ENCODE measurements at regions not wholly inside any gene's neighbourhood (a gene's known extent, or its start where the extent isn't known, plus 50 kb on each side); places are given as distances from the start of the nearest gene placed in this dataset.

DNA sequence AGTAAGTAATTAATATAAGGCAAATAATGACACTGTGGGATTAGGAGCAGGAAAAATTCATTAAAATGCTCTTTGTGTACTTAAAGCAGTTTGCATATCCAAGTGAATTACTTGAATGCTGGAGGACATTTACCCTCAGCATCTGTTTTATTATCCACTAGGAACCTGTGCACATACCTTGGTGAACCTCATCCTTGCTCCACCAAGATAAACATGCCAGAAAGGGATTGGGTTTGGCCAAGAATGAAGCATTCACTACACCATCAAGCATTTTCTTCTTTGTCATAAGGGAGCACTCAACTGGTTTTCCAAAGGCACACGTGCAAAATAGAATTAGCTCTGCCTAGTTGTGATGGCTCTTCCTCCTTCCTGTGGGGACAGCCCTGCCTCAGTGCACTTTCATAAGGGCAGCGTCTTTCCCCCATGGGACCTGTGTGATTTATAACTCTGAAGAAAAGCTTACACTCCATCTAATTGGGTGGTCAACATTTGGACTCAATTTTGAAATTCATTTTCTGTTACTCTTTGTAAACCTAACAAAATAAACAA, 291.7 kb downstream of the USP46 start:
- no peaks in the 10 kb centered on the region for H3K4me1 ChIP-seq
- TF ChIP-seq, protein P1, sequence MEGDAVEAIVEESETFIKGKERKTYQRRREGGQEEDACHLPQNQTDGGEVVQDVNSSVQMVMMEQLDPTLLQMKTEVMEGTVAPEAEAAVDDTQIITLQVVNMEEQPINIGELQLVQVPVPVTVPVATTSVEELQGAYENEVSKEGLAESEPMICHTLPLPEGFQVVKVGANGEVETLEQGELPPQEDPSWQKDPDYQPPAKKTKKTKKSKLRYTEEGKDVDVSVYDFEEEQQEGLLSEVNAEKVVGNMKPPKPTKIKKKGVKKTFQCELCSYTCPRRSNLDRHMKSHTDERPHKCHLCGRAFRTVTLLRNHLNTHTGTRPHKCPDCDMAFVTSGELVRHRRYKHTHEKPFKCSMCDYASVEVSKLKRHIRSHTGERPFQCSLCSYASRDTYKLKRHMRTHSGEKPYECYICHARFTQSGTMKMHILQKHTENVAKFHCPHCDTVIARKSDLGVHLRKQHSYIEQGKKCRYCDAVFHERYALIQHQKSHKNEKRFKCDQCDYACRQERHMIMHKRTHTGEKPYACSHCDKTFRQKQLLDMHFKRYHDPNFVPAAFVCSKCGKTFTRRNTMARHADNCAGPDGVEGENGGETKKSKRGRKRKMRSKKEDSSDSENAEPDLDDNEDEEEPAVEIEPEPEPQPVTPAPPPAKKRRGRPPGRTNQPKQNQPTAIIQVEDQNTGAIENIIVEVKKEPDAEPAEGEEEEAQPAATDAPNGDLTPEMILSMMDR (IDR thresholded peaks at IDR 0.05) = no peak
- no peak for TF ChIP-seq POLR2A (IDR thresholded peaks at IDR 0.05)
- DNase-seq = no peak
- H3K4me3 ChIP-seq = no peak overlapping the region
- no peaks in the 10 kb centered on the region for H3K27me3 ChIP-seq
- no peaks in the 10 kb centered on the region for H3K36me3 ChIP-seq
- no peaks in the 10 kb centered on the region for H3K9me3 ChIP-seq
- H3K27ac ChIP-seq = no peak overlapping the region
- intact Hi-C loops (cut with DNase I; ENCODE audit: low total_unique reads) = no loop called here

DNA sequence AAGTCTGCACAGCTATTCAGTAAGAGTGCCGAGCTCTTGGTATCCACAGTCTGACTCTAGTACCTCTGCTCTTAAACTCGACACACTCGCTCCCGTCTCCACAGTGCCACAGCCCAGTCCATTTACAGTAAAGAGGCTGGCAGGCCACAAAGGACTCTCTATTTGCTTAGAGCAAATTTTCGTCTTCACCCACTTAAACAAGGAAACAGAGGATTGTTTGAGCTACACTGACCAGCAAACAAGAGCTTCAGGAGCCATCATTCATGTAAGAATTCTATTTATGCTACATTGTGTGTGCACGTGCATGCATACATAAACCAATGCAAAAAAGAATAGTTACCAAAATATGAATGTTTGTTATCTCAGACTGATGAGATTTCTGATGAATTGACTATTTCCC, 290.2 kb downstream of the USP46 start:
- Histone ChIP-seq H3K27me3 (no peaks in the 10 kb centered on the region), H3K9me3 (no peaks in the 10 kb centered on the region)

DNA sequence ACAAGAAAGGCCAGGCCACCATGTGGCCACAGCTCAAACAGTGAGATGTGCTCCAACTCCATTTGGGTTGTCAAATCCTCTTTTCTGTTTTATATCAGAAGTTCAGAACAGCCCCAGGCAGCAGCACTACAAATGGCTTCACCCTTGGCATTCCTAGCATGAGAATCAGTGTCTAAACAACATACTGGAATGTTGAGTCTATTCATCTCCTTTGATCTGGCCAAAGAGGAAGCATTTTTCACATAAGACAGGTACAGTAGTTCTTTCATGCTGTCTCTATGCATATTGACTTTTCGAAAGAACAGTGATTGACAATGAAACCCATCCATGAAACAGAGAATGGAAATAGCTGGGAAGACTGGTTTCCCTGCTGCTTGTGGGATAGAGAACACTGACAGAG, 289.5 kb downstream of the USP46 start:
- no peak for TF ChIP-seq POLR2A (IDR thresholded peaks at IDR 0.05)
- no peaks in the 10 kb centered on the region for H3K27me3 ChIP-seq
- intact Hi-C loops (cut with DNase I; ENCODE audit: low total_unique reads) = no loop called here
- no peak for DNase-seq
- no peak overlapping the region for H3K4me3 ChIP-seq
- H3K27ac ChIP-seq = no peak overlapping the region
- H3K4me1 ChIP-seq = no peaks in the 10 kb centered on the region
- no peaks in the 10 kb centered on the region for H3K9me3 ChIP-seq
- no peaks in the 10 kb centered on the region for H3K36me3 ChIP-seq

More for the DNA sequence above, 290.2 kb downstream of the USP46 start:
- no peak for DNase-seq
- H3K4me3 ChIP-seq = no peak overlapping the region
- intact Hi-C loops (cut with DNase I; ENCODE audit: low total_unique reads) = no loop called here
- H3K4me1 ChIP-seq = no peaks in the 10 kb centered on the region
- H3K27ac ChIP-seq = no peak overlapping the region
- TF ChIP-seq, protein P1 (IDR thresholded peaks at IDR 0.05) = no peak
- H3K36me3 ChIP-seq = no peaks in the 10 kb centered on the region

DNA sequence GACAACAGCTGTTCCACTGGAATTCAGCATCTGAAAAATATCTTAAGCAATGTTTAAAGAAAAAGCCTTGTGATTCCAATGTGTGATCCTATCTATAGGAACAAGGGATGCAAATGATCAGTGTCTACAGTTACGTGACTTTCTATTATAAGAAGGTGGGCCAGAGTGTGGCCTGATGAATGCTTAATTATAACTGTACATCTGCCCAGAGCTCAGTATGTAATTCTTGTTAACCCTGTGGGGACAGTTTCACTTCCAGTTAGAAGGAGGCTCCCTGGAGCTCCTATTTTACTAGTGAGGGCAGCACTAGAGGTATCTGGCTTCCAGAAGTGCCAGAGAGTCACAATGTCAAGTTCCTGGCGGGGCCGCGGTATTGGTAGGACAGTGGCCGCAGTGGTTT, 288.5 kb downstream of the USP46 start:
- H3K4me1 ChIP-seq = no peaks in the 10 kb centered on the region
- H3K9me3 ChIP-seq = no peaks in the 10 kb centered on the region
- no peak for DNase-seq
- H3K27ac ChIP-seq = no peak overlapping the region
- TF ChIP-seq POLR2A (IDR thresholded peaks at IDR 0.05) = no peak
- TF ChIP-seq, protein P1 (IDR thresholded peaks at IDR 0.05) = no peak
- H3K4me3 ChIP-seq = no peak overlapping the region
- intact Hi-C loops (cut with DNase I; ENCODE audit: low total_unique reads) = no loop called here
- H3K27me3 ChIP-seq = no peaks in the 10 kb centered on the region
- H3K36me3 ChIP-seq = no peaks in the 10 kb centered on the region

DNA sequence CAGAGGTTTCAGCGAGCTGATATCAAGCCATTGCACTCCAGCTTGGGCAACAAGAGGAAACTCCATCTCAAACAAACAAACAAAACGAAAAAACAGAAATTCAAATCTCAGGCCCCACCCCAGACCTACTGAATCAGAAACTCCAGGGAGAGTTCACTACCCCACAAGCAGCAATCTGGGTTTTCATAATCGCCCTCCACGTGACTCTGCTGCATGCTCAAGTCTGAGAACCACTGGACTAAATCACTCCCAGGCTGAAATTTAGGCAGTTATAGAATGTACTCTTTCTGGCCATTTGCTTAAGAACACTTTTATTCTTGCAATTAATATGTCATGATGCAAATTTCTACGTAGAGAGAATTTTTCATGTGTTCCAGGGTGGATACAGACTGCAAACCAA, 287.3 kb downstream of the USP46 start:
- H3K4me1 ChIP-seq = no peaks in the 10 kb centered on the region
- no peak overlapping the region for H3K27ac ChIP-seq
- no peak overlapping the region for H3K4me3 ChIP-seq
- no peak for DNase-seq
- H3K9me3 ChIP-seq = no peaks in the 10 kb centered on the region
- intact Hi-C loops (cut with DNase I; ENCODE audit: low total_unique reads) = no loop called here
- no peaks in the 10 kb centered on the region for H3K36me3 ChIP-seq
- H3K27me3 ChIP-seq = no peaks in the 10 kb centered on the region
- TF ChIP-seq POLR2A (IDR thresholded peaks at IDR 0.05) = no peak
- TF ChIP-seq, protein P1 (IDR thresholded peaks at IDR 0.05) = no peak

DNA sequence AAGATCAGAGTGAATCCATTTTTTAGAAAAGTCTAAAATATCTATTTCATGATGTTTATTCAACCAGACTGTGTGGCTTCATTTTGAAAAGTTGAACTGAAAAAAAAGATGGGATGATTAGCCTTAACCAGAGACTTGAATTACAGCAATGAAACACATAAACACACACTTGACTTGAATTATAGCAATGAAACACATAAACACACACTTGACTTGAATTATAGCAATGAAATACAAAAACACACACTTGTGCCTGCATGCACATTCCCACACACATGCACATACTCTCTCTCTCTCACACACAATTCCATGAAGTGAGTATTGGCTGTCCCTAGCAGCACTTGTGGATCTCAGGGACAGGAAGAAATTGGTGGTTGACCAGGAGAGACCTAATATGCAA, 286.8 kb downstream of the USP46 start:
- no peak overlapping the region for H3K4me3 ChIP-seq
- TF ChIP-seq POLR2A (IDR thresholded peaks at IDR 0.05) = no peak
- TF ChIP-seq, protein P1 (IDR thresholded peaks at IDR 0.05) = no peak
- intact Hi-C loops (cut with DNase I; ENCODE audit: low total_unique reads) = no loop called here
- no peaks in the 10 kb centered on the region for H3K36me3 ChIP-seq
- DNase-seq = no peak
- no peaks in the 10 kb centered on the region for H3K27me3 ChIP-seq
- no peaks in the 10 kb centered on the region for H3K4me1 ChIP-seq
- no peaks in the 10 kb centered on the region for H3K9me3 ChIP-seq
- H3K27ac ChIP-seq = no peak overlapping the region
